Stimulated activated CD8-positive, alpha-beta memory T cell treated with anti-CD3 and anti-CD28 coated beads, Interleukin-4, amount 100 ng/mL, for 48 hours (primary cell): ENCODE measurements at regions not wholly inside any gene's neighbourhood (a gene's known extent, or its start where the extent isn't known, plus 50 kb on each side); places are given as distances from the start of the nearest gene placed in this dataset.

ENCODE experiments used
- DNase-seq: peaks from one replicate; pipeline ENCODE4 v3.0.0-alpha.2; 2020

DNA sequence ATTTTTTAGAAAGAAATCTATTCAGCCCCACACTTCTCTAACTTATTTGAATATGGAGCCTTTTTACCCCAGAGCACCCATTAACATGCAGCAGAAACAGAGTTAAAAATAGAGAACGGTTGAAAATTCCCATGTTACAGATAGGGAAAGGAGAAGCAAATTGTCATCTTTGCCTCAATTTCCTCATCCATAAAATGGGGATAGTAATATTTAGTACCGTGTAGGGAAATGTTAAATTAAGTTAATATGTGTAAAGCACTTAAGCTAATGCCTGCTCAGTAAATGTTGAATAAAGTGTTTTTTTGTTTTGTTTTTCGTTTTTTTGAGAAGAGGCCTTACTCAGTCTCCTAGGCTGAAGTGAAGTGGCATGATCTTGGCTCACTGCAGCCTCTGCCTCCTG, 50.3 kb downstream of the NAV1 start:
- no peak for DNase-seq

DNA sequence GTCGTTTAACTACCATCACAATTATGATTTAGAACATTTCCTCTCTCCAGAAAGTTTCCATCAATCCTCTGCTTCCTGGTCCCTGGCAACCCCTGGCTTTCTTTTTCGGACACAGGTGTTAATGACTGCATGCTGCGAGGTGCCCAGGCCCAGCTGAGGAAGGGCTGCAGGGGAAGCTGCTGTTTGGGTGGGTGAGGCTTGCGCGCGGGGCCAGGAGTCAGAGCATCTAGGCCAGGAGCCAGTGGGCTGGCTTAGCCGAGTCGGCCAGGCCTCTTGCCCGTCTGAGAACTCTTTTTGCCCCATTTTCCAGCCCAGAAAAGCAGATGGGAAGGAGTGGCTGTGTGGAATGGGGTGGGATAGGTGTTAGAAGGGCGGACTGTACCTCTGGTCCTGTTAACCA, 51.5 kb downstream of the NAV1 start:
- DNase-seq: no peak

DNA sequence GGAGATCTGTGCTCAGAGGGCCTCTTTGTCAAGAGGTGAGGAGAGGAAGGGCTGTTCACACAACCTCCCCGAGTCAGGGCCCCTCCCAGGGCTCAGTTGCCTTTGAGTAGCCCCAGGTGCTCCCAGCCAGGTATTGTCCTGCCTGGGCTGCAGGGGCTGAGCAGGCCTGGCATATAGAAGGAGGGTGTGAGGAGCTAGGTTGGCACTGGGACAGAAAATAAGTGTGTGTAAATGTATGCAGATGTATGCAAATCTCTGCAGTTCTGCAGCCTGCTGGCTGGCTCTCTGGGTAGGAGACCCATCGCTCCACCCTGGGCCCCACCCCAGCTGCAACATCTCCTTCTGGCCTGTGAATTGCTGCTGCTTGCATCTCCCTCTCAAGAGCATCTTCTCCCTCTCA, 52.4 kb downstream of the NAV1 start:
- DNase-seq: no peak

DNA sequence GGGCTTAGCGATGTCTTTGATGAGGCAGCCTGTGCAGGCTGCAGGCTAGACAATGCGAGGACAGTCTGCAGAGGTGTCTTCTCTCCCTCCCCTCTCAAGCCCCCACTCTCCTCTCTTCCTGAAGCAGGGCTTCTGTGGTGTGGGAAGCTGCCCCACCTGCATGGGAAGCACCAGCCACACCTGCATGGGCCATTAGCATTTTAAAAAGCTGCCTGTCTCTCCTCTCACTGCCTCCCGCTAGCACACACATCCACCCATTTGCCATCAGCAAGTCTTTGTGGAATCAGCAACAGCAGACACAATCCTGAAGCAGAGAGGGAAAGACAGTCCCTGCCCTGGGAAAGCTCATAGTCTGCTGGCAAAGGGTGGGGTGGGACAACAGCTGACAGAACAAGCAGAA, 53.1 kb downstream of the NAV1 start:
- DNase-seq: no peak

DNA sequence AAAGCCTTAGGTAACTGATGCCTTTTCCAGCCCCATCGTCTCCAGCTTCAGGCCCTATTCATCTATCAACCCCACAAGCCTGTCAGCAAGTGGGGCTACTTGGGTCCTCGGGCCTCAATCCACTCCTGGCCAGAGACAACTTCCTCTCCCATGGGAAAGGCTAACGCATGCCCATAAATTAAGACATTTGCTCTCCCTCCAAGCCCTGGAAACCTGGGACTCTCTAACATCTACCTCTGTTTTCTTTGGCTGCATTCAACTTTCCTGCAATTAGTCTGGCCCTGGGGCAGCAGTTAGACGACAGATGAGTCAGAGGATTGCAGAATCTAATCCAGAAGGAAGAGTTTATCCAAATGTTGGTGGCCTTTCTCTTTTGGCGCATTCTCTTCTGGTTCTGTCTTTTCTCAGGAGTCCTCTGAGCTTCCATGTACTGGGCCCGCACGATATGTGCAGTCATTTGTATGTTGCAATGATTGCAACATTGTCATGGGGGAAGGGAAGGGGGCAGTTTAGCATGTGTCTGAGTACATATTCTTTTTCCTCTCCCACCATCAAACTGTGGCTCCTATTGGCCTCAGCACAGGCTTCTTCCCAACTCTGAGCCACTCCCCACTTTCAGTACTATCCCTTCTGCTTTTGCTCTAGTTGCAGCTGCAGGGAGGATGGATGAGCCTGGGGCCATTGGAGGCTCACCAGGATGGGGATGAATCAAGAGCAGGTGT, 54.4 kb downstream of the NAV1 start:
- DNase-seq: no peak

DNA sequence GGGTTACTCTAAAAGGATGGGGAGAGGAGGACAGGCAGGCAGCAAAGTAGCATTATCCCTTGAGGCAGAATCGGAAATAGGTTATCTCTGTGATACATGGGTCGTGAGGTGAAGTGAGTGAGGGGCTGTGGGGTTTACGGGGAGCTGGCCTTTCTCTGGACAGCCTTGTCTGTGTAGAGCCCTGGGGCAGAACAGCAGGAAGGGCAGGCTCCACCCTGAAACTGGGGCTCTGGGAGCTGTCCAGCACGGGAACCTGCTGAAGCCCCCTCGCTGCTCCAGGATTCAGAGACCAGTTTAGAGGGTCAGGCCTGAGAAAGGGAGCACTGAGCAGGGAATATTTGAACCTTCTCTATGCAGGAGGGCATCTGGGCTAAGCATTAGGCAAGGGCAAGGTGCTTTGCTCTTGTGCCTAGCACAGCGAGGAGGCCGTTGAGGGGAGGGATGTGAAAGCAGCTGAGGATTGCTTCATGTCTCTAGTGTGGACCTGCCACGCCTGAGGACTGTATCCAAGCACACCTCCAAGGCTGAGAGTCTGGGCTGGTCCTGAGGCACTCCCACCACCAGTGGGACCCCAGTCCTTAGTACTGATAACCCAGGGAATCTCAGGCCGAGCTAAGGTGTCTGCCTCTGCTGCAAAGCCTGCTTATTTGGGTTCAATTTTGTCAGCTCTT, 55.8 kb downstream of the NAV1 start:
- no peak for DNase-seq

DNA sequence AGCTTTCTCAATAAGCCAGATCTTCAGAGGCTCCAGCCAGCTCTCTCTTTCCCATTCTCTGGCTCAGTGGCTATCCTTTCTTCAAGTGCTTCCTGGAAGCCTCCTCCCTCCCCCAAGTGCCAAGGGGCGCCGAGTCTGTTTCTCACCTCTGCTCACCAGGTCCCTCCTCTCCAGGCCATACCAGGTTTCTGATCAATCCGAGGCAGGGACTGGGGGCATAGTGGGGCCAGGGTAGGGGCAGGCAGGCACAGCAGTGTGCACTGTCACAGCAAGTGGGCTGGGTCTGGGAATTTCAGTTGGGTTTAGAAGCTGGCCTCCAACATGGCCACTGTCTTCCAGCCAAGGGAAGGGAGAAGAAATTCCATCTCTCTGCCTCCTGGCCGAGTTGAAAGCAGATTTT, 56.5 kb downstream of the NAV1 start:
- no peak for DNase-seq

DNA sequence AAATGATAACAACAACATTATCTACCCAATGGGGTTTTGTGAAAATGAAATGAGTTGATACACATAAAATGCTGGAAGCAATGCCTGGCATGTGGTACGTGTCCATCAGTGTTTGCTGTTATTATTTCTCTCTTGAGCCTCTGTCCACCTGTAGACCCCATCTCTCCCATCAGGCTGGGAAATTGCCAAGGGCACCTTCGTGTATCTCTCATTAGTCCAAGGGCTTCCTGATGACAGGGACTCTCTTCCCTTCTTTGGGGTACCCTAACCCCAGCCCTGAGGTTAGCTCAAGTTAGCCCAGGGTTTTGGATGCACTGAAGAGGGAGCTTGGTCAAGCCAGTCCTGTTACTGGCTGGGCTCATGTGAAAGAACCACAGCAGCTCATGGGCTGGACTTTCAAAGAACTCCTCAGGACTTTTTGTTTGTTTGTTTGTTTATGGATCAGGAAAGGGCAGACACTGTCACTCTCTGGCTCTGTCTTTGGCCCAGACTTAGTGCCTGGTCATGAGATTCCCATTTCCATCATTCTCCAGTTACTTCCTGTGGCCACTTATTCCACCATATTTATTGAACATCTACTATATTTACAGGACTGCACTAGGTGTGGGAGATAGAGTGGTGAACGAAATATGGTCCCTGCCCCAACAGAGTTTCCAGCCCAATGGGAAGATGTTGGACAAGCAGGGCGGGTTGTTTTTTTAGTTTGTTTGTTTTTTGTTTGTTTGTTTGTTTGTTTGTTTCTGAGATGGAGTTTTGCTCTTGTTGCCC, 57.4 kb downstream of the NAV1 start:
- no peak for DNase-seq

DNA sequence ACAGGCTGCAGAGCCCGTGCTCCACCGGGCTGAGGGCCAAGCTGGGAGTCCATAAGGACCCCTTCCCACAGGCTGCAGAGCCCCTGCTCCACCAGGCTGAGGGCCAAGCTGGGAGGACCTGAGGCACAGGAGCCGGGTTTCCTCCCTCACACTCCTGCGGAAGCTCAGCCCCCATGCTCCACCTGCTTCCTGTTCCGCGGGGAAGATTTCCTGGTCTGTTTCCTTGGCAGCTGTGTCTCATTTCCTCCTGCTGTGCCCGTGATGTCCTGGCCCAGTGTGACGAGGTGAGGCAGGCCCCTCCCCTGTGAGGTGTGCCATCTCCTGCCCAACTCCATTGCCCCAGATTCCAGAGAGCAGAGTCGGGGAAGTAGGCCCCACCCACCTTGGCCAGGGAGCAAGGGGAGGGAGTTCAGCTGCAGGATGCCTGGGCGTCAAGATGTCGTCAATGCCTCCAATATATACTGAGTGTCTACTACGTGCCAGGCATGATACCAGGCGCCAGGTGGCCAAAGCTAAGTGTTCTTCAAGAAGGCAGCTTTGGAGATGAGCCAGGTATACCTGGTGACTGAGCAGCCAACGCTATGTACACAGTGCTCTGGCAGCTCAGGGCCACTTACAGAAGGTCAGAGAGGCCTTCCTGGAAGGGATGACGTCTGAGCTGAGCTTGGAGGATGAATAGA, 58.8 kb downstream of the NAV1 start:
- no peak for DNase-seq

DNA sequence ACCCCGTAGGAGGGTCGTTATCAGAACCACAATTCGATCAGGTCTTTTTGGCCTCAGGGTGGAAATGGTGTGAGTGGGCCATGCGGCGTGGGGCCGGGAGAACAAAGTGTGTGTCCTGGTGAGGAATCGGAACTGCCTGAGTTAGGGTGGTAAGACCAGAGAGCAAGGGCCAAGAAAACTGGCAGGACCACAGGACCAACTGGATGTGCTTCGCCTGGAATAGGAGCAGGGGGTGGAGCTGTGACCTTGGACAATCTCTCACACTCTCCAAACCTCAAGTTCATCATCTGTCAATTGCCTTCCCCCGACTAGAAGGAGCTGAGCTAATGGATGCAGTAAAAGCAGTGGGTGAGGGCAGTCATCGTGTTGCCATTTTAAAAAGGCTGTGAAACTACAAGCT, 59.5 kb downstream of the NAV1 start:
- DNase-seq: no peak

DNA sequence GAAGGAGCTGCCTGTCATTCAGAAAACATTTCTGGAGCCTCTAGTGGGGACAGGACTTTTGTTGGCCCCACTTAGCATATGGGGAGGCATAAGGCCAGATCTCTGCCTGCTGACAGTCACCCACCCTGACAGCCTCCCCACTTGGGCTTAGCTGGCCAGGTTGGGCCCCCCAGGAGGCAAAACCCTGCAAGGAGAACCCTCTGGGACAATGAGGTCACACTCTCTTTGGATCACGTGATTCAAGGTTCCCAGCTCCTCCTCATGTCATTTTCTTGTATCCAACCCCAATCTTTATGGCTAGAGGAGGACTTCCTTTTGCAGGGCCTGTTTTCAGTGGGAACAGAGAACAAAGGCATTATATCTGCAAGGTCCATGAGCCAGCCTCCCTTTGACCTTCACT, 60.0 kb downstream of the NAV1 start:
- no peak for DNase-seq

DNA sequence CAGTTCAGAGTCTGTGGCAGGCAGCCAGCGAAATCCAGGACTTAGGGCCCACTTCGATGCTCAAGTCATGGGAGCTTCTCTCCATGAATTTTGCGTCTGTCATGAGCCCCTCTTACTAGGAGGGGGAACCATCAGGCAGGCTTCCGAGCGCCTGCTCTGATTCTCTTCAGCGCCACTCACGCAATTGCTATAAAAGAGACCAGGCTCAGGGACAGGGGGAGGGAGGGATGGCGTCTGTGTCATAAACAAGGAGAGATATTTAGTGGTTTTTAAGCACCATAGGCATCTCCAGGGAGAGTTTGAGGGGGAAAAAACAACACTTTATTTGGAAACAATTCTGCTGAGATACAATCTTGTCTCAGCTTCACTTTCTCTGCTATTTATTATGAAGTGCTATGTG, 60.6 kb downstream of the NAV1 start:
- DNase-seq: no peak

DNA sequence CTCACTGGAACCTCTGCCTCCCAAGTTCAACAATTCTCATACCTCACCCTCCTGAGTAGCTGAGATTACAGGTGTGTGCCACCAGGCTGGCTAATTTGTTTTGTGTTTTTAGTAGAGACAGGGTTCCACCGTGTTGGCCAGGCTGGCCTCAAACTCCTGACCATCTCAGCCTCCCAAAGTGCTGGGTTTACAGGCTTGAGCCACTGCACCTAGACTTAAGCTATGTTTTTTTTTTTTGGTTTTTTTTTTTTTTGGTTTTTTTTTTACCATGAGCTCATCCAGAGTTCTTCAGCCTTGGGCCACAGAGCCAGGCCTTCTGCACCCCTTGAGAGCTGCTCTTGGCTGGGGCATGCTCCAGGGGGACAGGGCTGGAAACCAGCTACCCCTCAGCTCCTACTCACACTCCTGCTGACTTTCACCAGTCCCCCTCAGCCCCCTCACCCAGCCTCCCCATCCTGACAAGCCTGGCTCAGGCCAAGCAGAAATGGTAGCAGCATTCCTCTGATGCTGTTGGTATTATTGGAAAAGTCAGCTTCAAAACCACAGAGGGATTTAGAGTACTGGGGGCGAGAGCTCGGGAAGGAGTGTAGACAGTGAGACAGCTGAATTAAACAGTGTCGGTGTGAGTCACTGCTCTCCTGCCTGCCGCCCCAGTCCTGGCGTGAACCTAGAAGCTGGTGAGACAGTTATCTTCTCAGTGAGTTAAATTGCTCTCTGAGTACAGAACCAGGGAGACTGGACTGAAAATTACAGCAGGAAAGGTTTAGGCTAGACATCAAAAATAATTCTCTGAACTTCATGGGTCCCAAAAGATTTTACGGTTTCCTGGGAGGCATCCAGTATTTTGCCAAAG, 63.7 kb downstream of the NAV1 start:
- DNase-seq: no peak

DNA sequence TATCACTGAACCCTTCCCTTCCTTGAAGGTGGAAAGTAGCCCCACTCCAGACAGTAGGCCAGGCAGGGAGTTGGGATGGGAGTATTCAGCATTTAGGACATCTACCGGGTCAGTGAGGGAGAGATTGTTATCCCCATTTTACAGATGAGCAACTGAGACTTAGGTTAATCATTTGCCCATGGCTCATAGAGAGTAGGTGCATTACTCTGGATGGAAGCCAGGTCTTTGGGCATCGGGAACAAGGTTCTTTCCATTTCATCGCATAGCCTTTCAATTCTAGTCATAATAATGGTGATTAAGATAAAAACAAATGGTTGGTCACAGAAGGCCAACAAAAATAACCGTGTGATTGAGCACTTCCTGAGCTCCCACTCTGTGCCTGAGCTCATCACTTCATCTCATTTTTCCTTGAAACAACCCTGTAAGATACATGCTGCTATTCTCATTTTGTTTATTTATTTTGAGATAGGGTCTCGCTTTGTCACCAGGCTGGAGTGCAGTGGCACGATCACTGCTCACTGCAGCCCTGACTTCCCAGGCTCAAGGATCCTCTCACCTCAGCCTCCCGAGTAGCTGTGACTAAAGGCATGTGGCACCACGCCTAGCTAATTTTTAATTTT, 64.8 kb downstream of the NAV1 start:
- no peak for DNase-seq

DNA sequence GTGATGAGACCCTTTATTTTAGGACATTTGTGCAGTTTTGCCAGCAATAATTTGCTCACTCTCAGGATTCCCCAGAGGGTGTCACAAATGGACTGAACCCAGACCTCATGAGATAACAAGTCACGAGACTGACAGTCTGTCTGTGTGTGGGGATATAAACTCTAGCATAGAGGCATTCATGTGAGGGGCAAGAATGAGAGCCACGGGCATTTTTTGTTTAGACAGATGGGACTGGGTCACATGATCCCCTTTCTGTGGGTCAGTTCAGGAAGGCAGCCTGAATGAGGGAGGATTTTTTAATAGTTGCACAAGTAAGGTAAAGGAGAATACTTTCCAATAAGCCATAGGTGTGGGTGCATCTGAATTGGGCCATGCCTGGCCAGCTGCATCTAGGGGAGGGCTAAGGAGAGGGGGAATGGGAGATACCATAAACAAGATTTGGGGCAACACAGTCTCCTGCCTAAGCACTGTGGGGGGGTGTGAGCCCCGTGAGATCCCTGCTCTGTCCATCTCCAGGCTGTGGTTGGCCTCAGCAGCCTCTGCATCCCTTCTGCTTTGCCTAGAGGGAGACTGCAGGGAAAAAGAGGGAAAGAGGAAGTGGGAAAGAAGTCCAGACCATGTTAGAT, 66.6 kb downstream of the NAV1 start:
- DNase-seq: no peak

DNA sequence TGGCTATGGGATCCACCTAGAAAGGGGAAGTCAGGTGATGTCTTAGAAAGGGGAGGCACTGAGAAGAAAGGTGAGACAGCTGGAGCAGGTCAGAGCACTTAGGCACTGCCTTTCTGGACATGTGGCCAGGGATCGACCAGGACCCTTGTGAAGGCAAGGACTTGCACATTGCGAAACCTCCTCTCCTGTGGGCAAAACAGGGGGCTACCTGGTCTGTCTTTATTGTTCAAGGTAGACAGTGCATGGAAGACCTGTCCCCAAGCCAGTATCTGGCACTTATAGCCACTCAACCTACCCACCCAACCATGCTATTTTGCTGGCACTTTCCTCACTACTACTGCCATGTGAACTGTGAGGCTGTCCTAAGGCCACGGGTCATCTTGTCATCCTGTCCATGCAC, 67.2 kb downstream of the NAV1 start:
- DNase-seq: no peak

DNA sequence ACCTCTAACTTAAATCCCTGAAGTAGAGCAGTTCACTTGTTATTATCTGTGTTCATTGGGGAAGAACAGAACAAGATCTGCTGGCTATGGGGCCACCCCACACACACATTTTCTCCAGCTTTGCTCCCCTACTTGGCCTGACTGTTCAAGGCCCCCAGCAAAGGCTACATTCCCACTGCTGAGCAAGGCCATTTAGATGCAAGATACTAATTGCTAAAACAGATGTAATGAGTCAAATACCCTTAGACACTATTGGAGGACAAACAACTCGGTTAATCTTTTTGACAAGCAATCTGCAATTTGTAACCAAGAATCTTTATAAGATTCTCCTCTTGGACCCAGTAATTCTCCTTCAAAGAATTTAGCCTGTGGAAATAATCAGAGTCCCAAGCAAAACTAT, 67.7 kb downstream of the NAV1 start:
- DNase-seq: no peak

DNA sequence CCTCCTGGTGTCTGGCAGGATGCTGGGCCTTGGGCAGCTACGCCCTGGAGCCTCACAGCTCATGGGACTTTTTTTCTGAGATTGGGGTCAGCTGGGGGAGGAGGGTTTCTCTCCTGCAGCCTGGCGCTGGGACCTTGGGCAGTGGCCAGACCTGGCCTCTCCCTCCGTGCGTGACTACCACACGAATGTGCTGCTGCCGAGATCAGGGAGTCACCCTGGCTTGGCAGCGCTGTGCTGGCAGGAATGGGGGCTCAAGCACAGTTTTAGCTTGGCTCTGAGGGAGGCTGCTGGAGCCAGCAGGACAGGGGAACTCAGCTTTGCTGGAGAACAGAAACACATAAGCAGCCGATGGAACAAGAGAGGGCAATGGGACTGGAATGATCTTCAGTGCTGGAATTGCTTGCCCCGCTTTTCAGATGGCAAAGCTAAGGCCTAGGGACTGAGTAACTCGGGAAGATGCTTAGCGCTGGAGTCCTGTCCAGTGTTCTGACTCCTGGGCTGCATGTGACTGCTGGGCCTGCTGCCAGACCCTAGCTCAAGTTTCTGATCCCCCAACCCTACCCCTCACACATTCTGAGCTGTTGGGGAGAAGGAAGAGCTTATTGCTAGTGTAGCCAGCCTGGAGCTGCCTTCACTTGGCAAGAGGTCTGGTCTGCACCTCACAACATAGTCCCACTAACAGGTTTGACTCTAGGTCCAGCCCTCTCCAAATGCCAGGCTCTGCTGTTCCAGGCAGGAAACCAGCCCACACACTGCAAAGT, 69.9 kb downstream of the NAV1 start:
- no peak for DNase-seq

DNA sequence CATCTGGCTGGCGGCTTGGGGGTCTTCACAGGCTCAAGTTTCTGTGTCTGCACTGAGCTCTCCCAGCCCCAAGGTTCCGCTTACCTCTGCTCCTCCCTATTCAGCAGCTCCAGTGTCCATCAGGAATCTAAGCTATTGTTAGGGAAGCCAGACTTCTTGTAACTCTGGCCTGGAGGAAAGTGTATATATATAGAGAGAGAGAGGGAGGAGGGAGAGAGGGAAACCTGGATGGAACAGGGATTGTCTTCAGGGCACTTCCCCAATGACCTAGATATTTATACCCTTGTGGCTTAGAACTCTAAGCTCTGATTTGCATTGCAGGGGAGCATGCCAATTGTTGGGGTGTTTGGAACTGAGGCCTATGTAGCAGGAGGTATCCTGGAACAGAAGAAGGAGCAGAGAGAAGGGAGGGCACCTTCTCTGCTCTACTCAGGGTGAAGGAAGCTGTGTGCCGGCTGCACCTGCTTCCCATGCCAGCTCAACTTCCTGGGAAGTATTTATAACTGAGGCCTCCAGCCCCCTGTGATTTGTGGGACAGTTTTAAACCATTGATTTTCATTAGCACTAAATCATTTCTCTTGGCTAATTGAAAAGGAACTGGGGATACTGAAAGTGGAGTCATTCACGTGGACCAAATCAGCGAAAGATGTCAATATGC, 70.9 kb downstream of the NAV1 start:
- no peak for DNase-seq

DNA sequence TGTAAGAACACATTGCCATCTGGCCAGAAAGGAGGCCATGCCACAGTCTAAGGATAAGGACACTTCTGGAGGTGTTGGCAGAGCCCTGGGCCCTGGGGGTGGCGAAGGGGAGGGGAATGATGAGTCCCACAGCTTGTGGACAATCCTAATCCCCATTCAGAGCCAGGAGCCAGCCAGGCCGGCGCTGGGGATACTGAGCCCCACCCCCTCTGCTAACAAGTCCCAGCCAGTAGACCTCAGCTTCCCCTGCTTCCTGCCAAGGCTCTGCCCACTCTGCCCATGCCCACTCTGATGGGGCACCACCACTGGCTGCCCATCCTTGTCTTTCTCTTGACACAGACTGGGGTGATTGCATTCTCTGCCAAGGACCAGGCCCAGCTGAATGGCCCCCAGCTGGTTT, 71.9 kb downstream of the NAV1 start:
- no peak for DNase-seq
